Keratinocyte (primary cell): ENCODE measurements at regions not wholly inside any gene's neighbourhood (a gene's known extent, or its start where the extent isn't known, plus 50 kb on each side); places are given as distances from the start of the nearest gene placed in this dataset.

Experiments
- DNase-seq: peaks from one replicate; pipeline ENCODE4 v3.0.0-alpha.2; 2011; ENCODE audit warnings: low read depth, missing footprints, low spot score
- FAIRE-seq: peaks from 2 replicates; lab custom pipeline; 2011; peaks lifted over from hg19 to GRCh38; lab: Jason Lieb, UNC
- H2AFZ ChIP-seq: 2 replicates; pipeline ENCODE4 v1.6.0; 2012; ENCODE audit warnings: low read length, control low read depth, inconsistent platforms; ENCODE audit not compliant: control insufficient read depth
- H3K27ac ChIP-seq: 2 replicates; pipeline ENCODE4 v1.5.1; 2011; ENCODE audit warnings: low read length; ENCODE audit not compliant: control insufficient read depth, insufficient read depth
- H3K27me3 ChIP-seq: 3 replicates; pipeline ENCODE4 v1.6.0; 2011; ENCODE audit warnings: low read length; ENCODE audit not compliant: control insufficient read depth, insufficient read depth; ENCODE audit errors: extremely low read depth
- H3K36me3 ChIP-seq, 2 experiments: 2 replicates in 1 of 2; 3 replicates in 1 of 2; pipeline ENCODE4 v1.5.1; 2011; ENCODE audit warnings: low read length in 2 of 2, mild to moderate bottlenecking in 1 of 2; ENCODE audit not compliant: control insufficient read depth in 2 of 2, insufficient read depth in 2 of 2; ENCODE audit errors: extremely low read depth in 1 of 2
- H3K4me1 ChIP-seq: 3 replicates; pipeline ENCODE4 v1.5.1; 2011; ENCODE audit warnings: low read length; ENCODE audit not compliant: control insufficient read depth, insufficient read depth; ENCODE audit errors: extremely low read depth
- H3K4me2 ChIP-seq: 3 replicates; pipeline ENCODE4 v1.6.0; 2011; ENCODE audit warnings: low read depth, low read length; ENCODE audit not compliant: control insufficient read depth, insufficient read depth; ENCODE audit errors: extremely low read depth
- H3K4me3 ChIP-seq, 3 experiments: fragments of 200-600 bp in 1 of 3; sonication (generic) in 1 of 3; 2 replicates in 2 of 3; 3 replicates in 1 of 3; pipeline ENCODE4 v1.5.1; 2011 to 2016; ENCODE audit warnings: low read length in 3 of 3, mild to moderate bottlenecking in 3 of 3, control low read depth in 2 of 3, inconsistent platforms in 1 of 3, low read depth in 1 of 3, mixed read lengths in 1 of 3, mixed run types in 1 of 3, moderate library complexity in 1 of 3; ENCODE audit not compliant: control insufficient read depth in 2 of 3, insufficient read depth in 2 of 3; ENCODE audit errors: extremely low read depth in 1 of 3
- H3K79me2 ChIP-seq: 2 replicates; pipeline ENCODE4 v1.6.0; 2012; ENCODE audit warnings: low read length; ENCODE audit not compliant: control insufficient read depth, insufficient read depth
- H3K9ac ChIP-seq: 3 replicates; pipeline ENCODE4 v1.6.0; 2011; ENCODE audit warnings: low read length; ENCODE audit not compliant: control insufficient read depth, insufficient read depth; ENCODE audit errors: extremely low read depth
- H3K9me1 ChIP-seq: 3 replicates; pipeline ENCODE4 v1.6.0; 2011; ENCODE audit warnings: low read length; ENCODE audit not compliant: control insufficient read depth, insufficient read depth; ENCODE audit errors: extremely low read depth
- H3K9me3 ChIP-seq: 2 replicates; pipeline ENCODE4 v1.5.1; 2012; ENCODE audit warnings: low read depth, low read length; ENCODE audit not compliant: control insufficient read depth
- H4K20me1 ChIP-seq: 3 replicates; pipeline ENCODE4 v1.6.0; 2011; ENCODE audit warnings: low read length; ENCODE audit not compliant: control insufficient read depth, insufficient read depth; ENCODE audit errors: extremely low read depth
- CTCF ChIP-seq, 3 experiments: IDR thresholded peaks in 1 of 3; conservative IDR thresholded peaks in 1 of 3; optimal IDR thresholded peaks in 1 of 3; 2 replicates in 2 of 3; 3 replicates in 1 of 3; pipeline versions ENCODE3 to v1.5.1; 2011; ENCODE audit warnings: low read length in 3 of 3, mild to moderate bottlenecking in 3 of 3, moderate library complexity in 2 of 3, control low read depth in 1 of 3, inconsistent platforms in 1 of 3; ENCODE audit not compliant: insufficient read depth in 2 of 3; ENCODE audit errors: extremely low read depth in 1 of 3
- EZH2 ChIP-seq: IDR thresholded peaks from one replicate; pipeline ENCODE4 v1.6.1; 2012; ENCODE audit warnings: inconsistent platforms, mild to moderate bottlenecking, low read length, moderate library complexity
- dilution Hi-C: fragments of 300-500 bp; cut with MboI; formaldehyde crosslinking; loops from one replicate; pipeline ENCODE4 v1.7.0; 2020; ENCODE audit warnings: low sequenced_read_pairs; ENCODE audit not compliant: extremely low pct_ligation_motif_present

- H2AFZ ChIP-seq, result no peak overlapping the region
- H3K4me1 ChIP-seq, result no peaks in the 10 kb centered on the region
- H3K79me2 ChIP-seq, result no peaks in the 10 kb centered on the region
- dilution Hi-C loops, result no loop called here
- no peak overlapping the region for H3K9ac ChIP-seq
- DNase-seq (no peak), FAIRE-seq (no peak)
- H3K4me2 ChIP-seq, result no peak overlapping the region
- H3K27ac ChIP-seq, result no peak overlapping the region
- no peaks in the 10 kb centered on the region for H3K36me3 ChIP-seq
- no peaks in the 10 kb centered on the region for H3K9me1 ChIP-seq
- no peaks in the 10 kb centered on the region for H3K9me3 ChIP-seq
- H3K27me3 ChIP-seq, result no peaks in the 10 kb centered on the region
- H4K20me1 ChIP-seq, result no peaks in the 10 kb centered on the region
- TF ChIP-seq EZH2 (no peak), CTCF (optimal IDR thresholded peaks at IDR 0.05 in 1 of 3, IDR thresholded peaks at IDR 0.05 in 1 of 3, conservative IDR thresholded peaks at IDR 0.05 in 1 of 3; ENCODE audit: extremely low read depth in 1 of 3, insufficient read depth in 2 of 3, low read length in 3 of 3) (no peak)
- H3K4me3 ChIP-seq, result no peak overlapping the region
Measured at GRCh38 chr5:82336226-82336958, 58.2 kb upstream of the RPS23 start.

DNA sequence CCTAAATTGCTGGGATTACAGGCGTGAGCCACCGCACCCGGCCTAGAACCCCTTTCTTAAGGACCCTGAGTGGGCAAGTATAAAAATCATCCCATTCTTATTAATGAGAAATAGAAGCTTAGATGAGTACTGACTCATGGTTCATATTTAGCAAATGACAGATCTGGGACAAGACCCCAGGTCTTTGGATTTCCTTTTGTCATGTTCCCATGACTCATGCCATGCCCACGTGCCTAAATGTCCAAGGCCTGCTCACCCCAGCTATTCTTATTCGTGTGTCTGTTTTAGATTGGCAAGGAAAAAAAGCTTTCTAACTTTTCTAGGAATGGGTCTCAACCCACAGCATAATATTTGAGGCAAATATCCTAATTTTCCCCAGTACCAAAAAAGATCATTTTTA is 57.7 kb upstream of the RPS23 start:
- Histone ChIP-seq H3K4me1 (no peaks in the 10 kb centered on the region), H3K27me3 (peaks cover 3% of the 10 kb centered on the region), H2AFZ (no peak overlapping the region), H3K9me3 (no peaks in the 10 kb centered on the region), H3K4me2 (no peak overlapping the region), H3K27ac (no peak overlapping the region), H3K36me3 (no peaks in the 10 kb centered on the region), H3K79me2 (no peaks in the 10 kb centered on the region), H3K9me1 (no peaks in the 10 kb centered on the region), H4K20me1 (no peaks in the 10 kb centered on the region), H3K9ac (no peak overlapping the region), H3K4me3 (no peak overlapping the region)
- TF ChIP-seq EZH2 (no peak), CTCF (optimal IDR thresholded peaks at IDR 0.05 in 1 of 3, IDR thresholded peaks at IDR 0.05 in 1 of 3, conservative IDR thresholded peaks at IDR 0.05 in 1 of 3; ENCODE audit: extremely low read depth in 1 of 3, insufficient read depth in 2 of 3, low read length in 3 of 3) (no peak)
- DNase-seq (no peak), FAIRE-seq (no peak)
- dilution Hi-C loops, result no loop called here
